HK-2 (cell line): ENCODE measurements at regions not wholly inside any gene's neighbourhood (a gene's known extent, or its start where the extent isn't known, plus 50 kb on each side); places are given as distances from the start of the nearest gene placed in this dataset.

Experiments used
- DNase-seq: peaks from one replicate; pipeline ENCODE4 v3.0.0-alpha.2; 2018; ENCODE audit not compliant: unreplicated experiment

DNA sequence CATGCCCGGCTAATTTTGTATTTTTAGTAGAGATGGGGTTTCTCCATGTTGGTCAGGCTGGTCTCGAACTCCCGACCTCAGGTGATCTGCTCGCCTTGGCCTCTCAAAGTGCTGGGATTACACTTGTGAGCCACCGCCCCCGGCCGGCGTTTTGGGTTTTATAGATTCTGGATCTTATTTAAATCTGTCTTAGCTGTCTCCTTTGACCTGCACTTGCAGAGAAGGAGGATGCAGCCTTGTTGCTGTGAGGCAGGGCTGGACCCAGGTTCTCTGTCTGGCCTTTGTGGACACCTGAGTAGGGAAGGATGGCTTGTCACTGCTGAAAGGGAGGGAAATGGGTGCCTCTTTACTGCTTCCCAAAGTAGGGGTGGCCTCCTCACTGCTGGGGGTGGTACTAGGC lies 83.0 kb upstream of the HS6ST1 start:
- DNase-seq, result no peak

DNA sequence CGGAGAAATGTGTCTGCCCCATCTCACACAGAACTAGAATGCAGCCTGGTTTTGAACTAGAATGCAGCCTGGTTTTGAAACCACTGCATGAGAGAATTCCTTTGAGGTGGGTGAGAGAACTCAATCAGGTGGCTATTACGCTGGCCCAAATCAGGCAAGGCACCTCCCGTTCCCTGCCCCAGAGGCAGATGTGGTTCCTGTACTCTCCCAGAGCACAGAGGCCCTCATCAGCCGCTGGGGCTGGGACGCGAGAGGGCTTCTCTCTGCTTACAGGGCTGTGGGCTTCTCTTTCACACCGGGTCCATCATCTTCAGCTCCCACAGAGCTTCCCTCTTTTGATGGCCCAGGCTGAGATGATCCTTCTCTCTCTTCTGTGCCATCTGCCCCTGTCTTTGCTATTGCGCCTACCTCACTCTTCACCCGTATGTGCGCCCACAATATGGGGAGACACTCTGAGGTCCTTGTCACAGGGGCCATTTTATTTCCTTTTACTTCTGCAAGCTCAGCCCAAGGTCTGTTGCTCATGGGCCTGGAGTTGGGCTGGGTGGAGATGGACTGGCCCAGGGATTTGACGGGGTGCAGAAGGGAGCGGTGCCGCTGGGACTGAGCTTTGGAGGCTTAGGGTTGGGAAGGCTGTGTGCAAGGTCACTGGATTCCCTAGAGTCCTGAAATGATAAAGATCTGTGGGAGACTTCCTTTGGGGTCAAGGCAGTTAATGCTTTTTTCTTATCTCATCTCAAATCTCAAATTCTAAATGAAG lies 84.4 kb upstream of the HS6ST1 start:
- DNase-seq, result no peak

DNA sequence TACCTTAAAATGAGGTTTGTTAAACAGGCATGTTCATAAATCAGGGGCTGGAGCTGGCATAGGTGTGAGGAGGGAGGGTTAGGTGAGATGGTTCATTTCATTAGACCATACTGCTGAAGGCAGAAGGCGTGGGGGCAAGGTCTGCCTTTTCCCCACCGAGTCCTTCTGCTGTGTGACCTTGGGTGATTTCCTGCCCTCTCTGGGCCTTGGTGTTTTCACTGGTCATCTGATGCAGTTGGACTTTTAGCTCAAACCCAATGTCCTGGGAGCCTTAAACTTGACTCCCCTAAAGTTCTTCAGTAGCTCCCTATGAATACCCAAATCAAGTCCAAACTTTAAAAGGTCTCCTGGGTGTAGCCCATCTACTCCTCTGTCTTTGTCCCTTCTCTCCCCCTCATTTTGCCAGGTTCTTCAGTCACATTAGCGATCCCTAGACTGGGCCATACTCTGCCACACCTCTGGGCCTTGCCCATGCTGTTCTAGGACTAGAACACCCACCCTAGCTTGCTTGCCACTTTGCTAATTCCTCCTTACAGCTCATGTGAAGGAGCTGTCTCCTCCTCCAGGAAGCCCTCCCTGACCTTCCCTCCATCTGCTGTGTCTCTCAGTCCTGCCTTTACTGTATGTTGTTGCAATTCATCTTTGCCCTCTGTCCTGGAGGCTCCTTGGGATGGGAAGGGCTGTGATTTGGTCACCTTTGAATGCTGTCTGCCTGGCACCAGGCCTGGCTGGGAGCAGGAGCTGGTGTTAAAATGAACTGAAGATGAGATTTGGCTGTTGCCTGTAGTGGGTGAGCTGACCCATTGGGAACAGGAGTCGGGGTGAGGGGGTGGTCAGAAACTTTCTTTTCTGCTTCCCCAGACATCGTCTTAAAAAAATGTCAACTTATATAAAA lies 85.4 kb upstream of the HS6ST1 start:
- DNase-seq, result no peak

DNA sequence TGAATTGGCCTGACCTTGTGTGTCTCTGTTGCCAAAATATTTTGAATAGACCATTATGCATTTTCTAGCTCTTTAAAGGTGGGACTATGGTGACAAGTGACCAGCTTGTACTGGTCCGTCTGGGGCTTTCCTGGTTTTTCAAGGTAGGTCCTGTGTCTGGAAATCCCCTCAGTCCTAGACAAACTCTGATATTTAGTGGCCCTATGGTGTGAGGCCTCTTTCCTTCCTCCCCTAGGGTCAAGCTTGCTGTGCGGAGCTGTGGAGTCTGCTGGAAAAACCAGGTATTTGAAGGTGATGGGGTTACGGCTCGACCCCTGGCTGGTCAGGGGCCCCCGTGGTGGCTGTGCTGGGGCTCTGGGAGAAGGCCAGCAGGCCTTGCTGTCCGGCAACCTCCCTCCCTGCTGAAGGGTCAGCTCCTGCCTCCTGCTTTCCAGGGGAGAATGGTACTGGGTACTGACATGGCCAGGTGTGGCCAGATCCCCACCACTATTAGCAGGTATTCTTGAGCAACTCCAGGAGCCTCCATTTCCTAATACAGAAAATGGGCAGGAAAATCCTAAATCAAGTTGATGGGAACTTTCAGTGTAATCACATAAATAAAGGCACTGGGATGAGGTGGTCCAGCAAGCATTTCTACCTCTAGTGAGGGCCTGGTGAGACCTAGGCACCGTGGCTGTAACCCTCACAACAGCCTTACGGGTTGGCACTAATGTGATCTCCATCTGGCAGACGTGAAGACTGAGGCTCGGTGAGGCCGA lies 86.2 kb upstream of the HS6ST1 start:
- no peak for DNase-seq

DNA sequence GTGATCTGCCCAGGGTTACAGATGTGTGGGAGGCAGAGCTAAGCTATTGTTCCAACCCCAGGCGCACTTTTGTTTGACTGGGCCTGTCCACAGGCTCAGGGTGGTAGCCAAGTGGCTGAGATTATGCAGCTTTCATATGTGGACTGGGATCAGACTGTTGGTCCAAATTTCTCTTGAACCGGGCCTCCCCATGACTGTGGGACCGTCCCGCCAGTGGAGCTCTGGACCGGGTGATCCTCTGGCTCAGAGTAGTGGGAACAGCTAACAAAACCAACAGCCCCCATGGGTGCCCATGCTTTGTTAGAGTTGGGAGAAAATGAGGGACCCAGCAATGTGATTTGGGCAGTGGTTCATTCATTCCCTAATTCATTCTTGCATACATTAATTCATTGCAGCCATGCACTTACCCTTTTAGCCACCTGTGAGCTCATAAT lies 86.8 kb upstream of the HS6ST1 start:
- DNase-seq, result no peak

DNA sequence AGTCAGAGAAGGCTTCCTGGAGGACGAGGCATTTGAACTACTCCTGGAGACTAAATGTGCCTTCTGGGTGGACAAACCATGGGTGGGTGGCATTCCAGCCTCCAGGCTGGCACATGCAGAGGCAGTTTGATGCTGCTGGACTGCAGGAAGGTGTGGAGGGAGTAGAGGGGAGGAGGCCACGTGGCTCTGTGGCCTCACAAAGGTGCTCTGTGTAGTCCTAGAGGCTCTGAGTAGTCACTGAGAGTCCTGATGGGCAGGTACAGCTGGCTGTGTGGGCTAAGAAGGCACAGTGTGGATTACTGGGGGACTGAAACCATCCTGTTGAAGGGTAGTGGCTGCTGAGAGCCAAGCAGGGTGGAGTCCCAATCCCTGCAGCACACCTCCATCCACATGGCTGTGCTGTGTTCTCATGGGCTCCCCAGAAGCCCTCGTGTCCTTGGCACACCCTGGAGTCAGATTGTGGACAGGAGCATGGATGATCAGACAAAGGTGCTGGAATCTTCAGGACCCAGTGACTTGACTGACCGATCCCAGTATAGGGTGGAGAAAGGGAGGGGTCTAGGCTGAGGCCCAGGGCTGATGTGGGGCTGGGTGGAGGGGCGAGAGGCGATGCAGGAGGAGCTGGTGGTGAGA lies 87.4 kb upstream of the HS6ST1 start:
- no peak for DNase-seq

DNA sequence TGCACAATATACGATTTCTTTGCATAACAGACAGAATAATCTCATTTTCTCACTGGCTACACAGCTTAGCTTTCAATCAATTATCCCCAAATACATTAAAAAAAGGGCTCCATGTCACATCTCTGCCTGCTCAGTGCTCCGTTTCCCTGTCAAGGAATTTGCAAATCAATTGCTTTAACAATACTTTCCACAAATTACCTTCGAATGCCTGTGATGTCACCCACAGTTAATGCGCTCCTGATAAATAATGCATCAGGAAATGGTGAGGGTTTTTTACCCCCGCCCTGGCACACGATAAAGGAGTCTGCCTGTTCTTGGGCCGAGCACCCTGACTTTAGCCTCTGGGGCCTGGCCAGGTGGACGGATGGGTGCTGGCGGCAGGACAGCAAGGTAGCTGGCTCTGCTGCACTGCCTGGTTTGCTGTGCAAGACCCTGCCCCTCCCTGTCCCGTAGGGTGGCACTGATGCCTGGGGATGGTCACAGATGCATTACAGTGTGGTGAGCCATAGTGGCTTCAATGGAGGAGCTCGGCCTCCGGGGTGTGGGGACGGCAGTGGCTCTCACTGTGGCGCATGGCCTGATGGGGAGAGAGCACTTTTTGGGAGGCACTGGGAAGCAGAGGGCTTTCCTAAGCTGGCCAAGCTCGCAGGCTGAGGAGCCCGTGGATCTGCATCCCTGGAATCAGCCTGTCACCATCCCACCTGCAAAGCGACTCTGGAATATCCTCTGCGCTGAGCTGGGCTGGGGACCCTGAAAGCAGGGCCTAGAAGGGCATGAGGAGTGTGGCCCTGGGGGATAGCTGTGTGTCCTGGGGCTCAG lies 88.3 kb upstream of the HS6ST1 start:
- DNase-seq, result no peak

DNA sequence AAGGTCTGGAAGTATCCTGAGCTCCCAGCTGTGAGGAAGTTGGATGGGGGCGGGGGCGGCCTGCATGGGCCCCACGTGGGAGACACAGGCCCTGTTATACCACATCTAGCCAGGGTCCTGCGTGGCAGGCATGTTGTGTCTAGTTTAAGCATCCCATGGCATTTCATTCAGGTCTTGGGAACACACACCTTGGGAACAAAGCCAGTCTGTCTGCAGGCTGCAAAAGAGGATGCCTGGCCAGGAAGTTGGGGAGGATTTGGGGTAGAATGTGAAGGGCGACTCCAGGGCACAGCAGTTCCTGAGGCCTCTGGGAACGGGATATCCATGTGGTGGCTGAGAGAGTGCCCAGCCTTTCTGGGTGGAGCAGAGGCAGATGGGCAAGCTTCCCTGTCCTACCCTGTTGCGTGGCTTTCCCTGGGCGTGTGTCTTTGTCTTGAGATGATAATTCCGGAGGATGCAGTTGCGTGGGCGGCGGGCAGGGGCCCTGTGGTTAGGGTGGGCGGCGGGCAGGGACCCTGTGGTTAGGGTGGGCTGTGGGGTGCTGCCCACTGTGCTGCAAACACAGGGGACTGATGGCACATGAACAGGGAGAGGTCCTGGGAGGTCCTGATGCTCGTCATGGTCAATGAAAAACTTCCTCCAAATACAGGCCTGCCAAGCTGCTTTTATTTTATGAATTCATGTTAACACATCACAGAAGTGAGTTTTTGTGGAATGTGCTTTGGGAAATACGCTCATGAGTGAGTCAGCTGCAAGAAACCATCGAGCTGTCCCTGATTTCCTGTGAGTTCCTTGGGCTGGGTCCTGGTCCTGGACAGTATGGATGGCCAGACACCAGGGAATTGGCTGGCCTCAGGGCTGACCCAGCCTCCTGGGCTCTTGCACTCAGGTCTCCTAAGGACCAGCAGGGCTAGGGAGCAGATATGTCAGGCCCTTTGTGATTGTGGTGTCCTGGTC lies 90.0 kb upstream of the HS6ST1 start:
- DNase-seq, result no peak

DNA sequence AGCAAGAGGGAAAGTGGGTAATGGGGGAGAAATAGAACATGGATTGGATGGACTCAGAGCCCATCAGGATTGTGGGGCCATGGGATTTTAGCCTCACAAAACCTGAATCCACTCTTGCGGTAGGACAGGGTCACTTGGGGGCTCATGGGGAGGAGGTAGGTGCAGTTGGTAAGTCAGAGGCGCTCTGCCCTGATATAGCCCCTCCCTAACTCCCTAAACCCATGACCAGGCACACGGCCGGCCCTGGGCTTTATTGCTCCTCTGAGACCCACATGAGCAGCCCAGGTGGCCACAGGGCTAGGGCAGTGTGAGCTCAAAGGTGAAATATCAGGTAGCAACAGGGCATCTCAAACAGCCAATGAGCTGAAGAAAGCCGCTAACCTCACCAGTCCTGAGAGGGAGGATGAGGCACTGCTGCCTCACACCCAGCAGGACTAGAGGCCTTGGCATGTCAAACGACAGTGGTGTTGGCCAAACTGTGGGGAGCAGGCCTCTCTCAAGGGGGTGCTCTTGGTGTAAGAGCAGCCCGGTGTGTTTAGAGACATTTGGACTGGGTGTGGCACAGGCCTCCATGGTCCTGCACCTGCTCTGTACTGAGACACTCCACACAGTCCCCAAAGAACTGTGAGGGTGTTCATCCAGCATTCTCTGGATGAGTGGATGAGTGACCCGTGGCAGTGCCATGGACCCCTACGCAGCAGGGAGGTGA lies 90.8 kb upstream of the HS6ST1 start:
- DNase-seq, result no peak

DNA sequence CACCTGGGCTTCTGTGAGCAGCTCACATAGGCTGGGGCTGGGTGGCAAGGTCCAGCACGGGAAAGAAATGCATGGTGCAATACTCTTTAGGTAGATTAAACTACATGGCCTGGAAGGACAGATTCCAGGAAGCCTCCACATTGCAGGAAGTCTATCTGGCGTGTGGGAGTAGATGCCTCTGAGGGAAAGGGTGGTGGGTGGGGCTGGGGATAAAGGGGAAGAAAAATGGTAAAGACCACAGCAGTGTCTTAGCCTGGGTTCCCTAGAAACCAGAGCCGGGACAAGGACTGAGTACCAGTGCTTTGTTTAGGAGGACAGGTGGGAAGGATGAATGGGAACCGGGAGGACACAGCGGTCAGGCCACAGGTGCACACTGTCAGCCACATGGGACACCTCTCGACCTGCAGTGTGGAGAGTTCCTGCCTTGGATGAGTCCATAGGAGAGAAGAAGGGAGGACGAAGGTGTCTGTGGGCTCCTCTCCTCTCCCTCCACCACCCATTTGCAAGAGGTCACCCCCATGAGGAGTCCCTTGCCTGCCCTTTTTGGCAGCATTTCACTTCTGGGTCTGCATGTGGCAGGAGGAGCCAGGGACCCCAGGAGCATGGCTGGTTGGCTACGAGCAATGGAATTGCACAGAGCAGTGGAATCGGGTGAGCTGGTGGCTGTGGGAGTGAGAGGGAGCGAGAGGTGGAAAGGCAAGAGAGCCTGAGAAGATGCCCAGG lies 91.5 kb upstream of the HS6ST1 start:
- DNase-seq, result no peak

DNA sequence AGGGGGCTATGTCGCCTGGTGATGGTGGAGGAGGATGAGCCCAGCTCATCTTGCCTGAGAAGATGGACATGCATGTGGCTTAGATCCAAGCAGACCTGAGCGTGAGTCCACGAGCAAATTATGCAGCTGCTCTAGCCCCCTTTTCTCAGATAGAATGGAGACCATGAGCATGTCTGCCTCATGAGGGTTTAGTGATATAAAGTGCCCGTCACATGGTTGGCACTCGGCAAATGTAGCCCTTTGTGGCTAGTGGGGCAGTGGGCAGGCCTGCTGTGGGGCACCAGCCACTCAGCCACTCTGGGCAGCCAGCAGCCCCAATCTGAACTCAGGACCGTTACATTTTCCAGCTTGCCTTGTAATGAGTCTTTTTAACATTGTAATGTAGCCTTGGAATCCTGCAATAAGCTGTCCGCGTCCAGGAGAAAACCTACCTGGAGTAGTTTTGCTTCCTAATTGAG lies 92.1 kb upstream of the HS6ST1 start:
- DNase-seq, result no peak

DNA sequence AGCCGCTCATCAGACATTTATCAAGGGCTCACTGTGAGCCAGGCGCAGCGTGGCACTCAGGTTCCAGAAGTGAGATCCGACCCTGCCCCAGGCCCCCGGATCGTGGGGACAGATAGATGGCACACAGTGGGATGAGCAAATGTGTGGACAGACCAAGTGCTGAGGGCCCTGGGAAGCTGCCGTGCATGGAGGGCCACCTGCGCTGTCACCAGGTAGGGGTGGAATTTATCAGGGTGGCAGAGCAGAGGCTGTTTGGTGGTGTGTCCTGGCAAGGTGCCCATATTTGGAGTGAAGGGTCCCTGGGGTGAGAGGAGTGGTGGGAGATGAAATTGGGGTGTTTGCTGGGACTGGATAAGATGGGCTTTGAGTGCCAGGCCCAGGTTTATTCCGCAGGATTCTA lies 92.8 kb upstream of the HS6ST1 start:
- no peak for DNase-seq

DNA sequence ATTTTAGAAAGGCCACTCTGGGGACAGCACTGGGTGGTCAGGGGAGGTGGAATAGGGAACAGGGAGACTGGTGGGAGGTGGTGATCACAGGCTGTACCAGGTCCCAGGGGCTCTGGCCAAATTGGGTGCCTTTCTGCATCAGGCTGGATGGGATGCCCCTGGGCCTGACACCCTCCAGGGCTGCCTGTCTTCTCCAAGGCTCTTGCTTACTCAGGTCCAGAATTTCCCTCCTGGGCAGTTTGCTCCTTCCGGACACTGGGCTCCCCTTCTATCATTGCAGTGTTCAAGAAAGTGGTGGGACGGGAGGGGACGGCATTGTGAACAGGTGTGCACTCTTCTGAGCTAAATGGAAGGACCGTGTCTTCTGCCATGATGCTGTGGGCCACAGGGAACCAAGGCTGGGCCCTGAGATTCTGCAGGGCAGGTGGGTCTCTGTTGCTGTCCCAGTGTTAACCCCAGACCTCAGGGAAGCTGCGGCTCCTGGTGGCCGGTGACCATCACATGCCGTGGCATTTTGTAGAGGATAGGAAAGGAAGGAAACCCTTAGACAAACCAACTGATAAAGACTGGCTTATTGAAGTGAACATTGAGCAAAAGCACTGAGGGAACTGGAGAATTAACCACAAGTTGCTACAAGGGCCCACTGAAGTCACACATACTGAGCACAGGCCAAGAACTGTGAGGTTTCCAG lies 93.7 kb upstream of the HS6ST1 start:
- no peak for DNase-seq

DNA sequence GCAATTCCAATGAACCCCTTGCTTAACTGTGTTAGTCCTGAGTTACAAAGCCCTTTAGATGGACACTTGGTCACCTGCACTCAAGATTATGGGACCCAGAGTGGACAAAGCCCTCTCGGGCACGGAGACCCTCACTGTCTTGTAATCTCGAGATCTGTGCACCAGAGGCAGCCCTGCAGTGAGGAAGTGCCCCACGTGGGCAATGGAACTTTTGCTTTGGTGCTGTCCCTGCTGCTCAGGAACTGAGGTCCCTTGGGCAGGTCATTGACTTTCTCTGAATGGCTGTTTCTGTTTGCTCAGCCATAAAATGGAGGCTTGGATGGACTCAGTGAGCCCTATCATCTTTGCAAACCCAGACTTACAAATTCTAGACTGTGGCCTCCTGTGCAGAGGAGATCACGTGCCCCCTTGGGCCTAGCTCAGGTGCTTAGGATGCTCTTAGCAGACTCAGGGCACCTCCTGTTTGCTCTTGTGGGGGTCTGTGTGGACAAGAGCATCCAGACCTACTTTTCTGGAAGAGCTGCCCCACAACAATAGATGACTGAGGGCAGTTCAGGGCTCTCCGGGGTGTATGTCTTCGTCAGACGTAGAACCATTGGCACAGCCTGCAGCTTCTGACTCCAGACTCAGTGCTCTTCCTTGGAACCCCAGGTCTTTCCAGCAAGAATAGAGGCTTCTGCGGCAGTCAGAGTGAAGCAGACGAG lies 94.5 kb upstream of the HS6ST1 start:
- DNase-seq, result no peak

DNA sequence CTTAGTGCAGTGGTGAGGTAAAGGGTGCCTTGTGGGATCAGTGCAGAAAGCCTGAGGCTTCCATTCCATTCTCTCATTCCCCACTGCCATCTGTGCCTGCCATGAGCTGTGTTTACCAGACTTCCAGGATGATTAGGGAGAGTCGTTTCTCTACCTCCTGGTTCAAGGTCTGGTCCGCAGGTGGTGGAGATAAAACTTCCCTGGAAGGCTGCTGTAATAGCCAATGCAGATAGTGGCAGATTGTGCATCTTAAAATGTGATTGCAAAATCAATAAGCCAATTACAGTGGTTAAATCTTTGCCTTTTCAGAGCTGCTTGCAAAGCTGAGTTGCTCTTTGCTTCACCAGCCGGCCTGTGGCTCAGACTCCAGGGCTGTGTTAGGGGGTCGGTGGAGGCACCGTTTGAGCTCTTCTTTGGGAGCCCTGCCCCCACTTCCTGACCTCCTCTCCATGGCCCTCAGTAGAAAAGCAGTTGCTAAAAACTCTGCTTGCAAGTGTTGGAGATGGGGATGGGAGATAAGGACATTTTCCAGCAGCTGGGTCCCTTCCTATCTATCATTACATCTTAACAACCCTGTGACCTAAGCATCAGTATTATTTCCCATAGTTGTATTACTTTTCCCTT lies 95.2 kb upstream of the HS6ST1 start:
- no peak for DNase-seq

DNA sequence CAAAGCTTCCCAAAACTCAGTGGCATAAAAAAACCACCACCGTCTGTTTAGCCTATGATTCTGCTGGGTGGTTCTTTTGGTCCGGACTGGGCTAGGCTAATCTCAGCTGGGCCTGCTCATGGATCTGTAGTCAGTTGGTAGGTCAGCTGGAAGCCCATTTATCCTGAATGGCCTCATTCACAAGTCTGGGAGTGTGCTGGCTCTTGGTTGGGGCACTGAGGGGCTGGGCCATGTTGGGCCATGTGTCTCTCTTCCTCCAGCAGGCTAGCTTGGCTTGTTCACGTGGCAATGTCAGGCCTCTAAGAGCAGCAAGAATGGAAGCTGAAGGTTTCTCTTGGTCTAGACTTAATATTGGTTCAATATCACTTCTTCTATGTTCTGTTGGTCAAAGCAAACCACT lies 95.7 kb upstream of the HS6ST1 start:
- DNase-seq, result no peak
